ENCODE measurements at regions not wholly inside any gene's neighbourhood (a gene's known extent, or its start where the extent isn't known, plus 50 kb on each side); places are given as distances from the start of the nearest gene placed in this dataset.

DNA sequence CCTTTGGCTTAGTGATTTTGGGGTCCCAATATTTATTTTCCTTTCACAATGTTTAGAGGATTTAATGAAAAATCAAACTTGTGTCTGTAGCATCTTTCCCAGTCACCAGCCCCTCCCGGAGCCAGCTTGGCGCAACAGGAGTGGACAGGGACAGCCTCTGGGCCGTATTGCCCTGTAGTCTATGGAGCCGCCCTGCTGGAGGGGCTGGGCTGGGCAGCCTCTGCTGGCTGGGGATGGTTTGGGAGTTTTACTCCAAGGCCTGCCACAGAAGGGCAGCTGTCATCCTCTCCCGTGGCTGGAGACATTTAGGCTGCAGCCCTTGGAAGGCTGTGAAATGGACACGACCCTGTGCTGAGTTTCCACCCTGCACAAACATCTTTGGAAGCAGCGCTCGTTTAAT lies 89.4 kb upstream of the RGMA start:
- DNase-seq, result no peak

DNA sequence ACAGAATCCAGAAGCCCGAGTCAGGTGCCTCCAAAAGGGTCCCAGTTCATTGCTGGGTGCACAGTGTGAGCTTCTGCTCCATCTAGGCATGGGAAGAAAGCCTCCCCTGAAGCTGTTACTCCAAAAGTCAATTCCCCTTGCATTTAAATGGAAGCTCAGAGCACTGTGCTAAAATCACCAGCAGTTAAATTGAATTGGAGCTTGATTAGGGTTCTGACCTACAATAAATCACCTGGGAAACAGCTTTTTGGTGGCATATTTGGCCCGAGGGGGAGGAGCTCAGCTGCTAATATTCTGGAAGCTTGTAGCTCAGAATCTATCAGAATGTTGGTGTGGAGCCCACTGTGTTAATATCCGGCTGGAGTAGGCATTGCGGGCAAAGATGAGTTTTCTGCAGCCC lies 87.1 kb upstream of the RGMA start:
- no peak for DNase-seq

GRCh38 chr15:93174836-93175235 lies 85.8 kb upstream of the RGMA start:
- DNase-seq, result no peak

- DNase-seq, result no peak
Observed at GRCh38 chr15:93173369-93173768, 84.4 kb upstream of the RGMA start.

DNA sequence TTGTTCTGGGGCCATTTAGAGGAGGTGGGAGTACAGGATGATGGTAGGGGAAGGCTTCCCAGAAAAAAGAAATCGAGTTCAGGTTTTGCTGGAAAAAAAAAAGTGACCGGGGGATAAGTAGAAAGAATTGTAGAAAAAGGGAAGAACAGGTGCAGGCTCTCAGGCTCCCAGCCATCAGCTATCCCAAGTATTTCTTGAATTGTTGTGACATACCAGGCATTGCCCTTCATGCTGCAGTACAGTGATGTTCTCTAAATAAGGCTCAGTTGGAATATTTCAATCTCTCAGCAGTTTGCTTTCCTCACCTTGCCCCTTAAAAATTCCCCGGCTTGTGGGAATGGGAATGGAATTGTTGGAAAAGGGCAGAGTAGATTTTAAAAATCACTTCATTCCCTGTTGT lies 82.5 kb upstream of the RGMA start:
- no peak for DNase-seq

- DNase-seq, result no peak
Observed at GRCh38 chr15:93170329-93170728, 81.3 kb upstream of the RGMA start.

- no peak for DNase-seq
Observed at GRCh38 chr15:93168910-93169309, 79.9 kb upstream of the RGMA start.

GRCh38 chr15:93167291-93167690 lies 78.3 kb upstream of the RGMA start:
- no peak for DNase-seq

DNA sequence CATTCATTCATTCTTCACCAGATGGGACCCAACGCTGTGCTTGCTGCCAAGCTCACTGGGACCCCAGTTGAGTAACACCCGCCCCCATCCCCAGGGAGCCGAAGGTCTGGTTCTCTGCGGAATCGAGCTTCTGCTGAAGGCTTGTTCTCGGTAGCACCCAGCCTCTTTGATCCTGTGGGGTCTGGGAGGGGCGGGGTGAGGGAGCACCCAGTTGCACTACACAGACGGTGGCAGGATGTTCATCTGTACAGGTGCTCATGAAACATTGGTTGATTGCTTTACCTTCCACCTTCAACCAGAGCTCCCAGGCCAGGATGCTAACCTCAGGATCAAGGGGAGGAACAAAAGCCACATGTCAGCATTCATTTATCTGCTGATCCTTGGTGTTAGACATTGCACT lies 77.7 kb upstream of the RGMA start:
- DNase-seq, result no peak

GRCh38 chr15:93165734-93166470 lies 76.9 kb upstream of the RGMA start:
- no peak for DNase-seq

DNA sequence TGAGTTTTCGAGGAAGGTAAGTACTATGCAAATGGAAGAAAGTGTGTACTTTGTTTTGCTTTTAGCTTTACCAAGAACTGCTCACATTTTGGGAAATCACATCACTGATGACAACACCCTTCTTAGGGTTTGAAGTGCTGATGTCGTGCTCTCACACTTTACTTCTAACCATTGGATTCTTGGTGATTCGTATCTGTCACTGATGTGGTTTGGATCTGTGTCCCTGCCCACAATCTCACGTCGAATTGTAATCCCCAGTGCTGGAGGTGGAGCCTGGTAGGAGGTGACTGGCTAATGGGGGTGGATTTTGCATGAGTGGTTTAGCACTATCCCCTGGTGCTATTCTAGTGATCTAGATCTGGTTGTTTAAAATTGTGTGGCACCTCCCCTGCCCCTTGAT lies 75.4 kb upstream of the RGMA start:
- DNase-seq, result peak; percentile 12

- DNase-seq, result no peak
Observed at GRCh38 chr15:93162560-93162959, 73.5 kb upstream of the RGMA start.

GRCh38 chr15:93159930-93160329 lies 70.9 kb upstream of the RGMA start:
- no peak for DNase-seq

DNA sequence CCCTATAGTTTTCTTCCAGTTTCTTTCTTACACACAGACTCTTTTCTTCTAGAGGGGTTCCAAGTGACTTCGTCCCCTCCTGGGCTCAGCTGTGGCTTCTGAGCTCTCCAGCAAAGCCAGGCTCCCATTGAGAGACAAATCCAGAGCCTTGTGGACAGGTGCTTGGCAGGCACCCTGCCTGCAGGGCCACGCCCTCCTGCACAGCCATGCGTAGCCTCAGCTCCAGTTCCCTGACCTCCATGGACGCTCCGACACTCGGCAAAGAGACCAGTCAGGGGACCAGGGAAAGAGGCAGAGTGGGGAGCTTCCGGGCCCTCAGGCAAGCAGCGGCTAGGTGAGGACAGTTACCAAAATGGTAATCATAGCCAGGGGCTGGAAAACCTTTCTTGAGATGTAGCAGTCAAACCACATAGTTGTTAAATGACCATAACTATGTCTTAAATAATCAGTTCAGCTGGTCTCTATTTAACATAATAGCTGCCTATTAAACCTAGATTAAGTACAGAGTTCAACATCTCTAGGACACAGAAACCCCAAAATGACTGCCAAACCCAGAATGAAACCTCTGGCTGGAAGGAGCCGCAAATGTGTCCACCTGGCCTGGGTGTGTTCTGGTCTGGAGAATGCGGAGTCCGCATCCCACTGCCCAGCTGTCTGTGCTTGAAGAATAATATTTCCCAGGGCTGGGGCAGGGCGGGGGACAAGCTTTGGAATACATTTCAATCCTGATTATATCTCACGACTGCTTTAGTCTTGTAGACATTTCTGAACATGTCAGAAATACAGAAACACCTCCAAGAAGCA lies 69.3 kb upstream of the RGMA start:
- no peak for DNase-seq

GRCh38 chr15:93154666-93155065 lies 65.7 kb upstream of the RGMA start:
- DNase-seq, result no peak

GRCh38 chr15:93152951-93153350 lies 63.9 kb upstream of the RGMA start:
- no peak for DNase-seq

DNA sequence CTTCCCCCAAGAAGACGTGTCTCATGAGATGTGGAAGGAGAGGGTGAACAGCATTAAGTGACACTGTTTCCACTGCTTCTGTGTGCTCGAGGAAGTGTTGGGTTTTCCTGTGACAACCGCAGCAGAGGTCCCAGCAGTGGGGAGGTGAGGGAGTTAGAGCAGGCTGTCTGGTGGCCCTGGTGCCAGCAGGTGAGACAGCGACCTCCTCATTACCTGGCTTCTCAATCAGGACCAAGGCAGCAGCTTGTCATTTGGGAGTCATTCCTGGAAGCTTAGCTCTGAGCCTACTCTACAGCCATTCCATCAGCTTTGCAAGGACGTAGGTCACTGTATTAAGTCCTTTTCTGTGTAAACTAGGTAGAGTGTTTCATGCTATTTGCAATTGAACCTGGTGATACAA lies 63.3 kb upstream of the RGMA start:
- DNase-seq, result peak; percentile 9

- DNase-seq, result no peak
Observed at GRCh38 chr15:93150910-93151881, 62.2 kb upstream of the RGMA start.

DNA sequence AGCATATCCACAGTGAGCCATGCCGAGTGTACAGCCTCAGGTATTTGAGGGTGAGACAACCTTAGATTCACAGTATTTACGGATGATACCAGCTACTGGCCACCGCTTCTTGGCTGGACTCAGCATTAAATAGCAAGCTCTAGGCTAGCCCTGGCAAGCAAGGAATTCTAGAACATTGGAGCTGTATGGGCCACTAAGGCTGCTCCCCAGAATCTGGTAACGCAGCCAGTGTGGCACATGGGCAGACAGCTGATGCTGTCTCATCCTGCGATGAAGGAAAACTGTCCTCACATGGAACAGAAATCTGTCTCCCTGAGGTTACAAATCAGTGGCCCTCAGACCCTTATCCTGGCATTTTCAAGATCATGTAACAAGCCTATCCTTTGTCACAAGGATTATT lies 57.6 kb upstream of the RGMA start:
- no peak for DNase-seq

- no peak for DNase-seq
Observed at GRCh38 chr15:93146196-93146595, 57.2 kb upstream of the RGMA start.

- DNase-seq, result no peak
Observed at GRCh38 chr15:93144463-93145236, 55.6 kb upstream of the RGMA start.

- no peak for DNase-seq
Observed at GRCh38 chr15:93143186-93143585, 54.2 kb upstream of the RGMA start.

GRCh38 chr15:93141371-93141794 lies 52.4 kb upstream of the RGMA start:
- DNase-seq, result no peak

All from stimulated activated CD4-positive, alpha-beta T cell treated with anti-CD3 and anti-CD28 coated beads, Interleukin-4, amount 100 ng/mL, for 24 hours (primary cell).